Fibroblast of villous mesenchyme (primary cell): ENCODE measurements at regions not wholly inside any gene's neighbourhood (a gene's known extent, or its start where the extent isn't known, plus 50 kb on each side); places are given as distances from the start of the nearest gene placed in this dataset.

Experiments used
- DNase-seq: peaks from one replicate; pipeline ENCODE4 v3.0.0-alpha.2; 2010; ENCODE audit warnings: low read depth
- H3K4me3 ChIP-seq: 2 replicates; pipeline ENCODE4 v1.5.1; 2011; ENCODE audit warnings: low read depth, mild to moderate bottlenecking, low read length
- TF ChIP-seq, protein P1 (sequence below): IDR thresholded peaks from 2 replicates; pipeline ENCODE4 v1.5.1; 2012; ENCODE audit warnings: low read depth, mild to moderate bottlenecking, low read length; ENCODE audit not compliant: insufficient read depth

DNA sequence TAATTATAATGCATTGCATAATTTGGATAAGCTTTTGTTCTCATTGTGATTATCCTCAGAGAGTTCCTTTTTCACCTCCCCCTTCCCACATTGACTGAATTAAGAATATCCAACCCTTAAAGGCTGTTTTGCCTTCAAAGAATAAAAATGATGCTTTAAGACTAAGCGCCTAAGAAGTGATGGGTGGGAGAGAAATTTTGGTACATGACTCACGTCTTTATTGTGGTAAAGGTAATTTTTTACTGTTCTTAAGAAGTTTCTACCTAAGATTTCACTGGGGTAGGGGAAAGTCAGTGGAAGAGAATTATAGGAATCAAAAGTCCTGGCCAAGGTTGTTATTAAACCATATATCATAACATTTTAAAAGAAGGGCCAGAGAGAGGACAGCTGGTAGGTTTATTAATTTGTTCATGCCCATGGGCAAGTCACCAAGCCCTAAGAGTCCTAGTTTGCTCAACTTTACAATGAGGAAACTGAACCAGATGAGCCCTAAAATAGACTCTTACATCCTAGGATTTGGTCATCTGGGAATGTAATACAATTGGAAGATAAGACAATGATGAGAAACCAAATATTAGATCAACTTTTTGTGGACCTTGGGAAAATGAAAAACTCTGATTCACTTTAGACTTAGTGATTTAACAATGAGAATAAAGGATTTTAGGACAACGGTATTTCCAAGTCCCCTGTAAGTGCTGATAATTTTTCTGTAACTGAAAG, 101.1 kb upstream of the RASGRP1 start:
- H3K4me3 ChIP-seq: no peak overlapping the region
- TF ChIP-seq, protein P1, sequence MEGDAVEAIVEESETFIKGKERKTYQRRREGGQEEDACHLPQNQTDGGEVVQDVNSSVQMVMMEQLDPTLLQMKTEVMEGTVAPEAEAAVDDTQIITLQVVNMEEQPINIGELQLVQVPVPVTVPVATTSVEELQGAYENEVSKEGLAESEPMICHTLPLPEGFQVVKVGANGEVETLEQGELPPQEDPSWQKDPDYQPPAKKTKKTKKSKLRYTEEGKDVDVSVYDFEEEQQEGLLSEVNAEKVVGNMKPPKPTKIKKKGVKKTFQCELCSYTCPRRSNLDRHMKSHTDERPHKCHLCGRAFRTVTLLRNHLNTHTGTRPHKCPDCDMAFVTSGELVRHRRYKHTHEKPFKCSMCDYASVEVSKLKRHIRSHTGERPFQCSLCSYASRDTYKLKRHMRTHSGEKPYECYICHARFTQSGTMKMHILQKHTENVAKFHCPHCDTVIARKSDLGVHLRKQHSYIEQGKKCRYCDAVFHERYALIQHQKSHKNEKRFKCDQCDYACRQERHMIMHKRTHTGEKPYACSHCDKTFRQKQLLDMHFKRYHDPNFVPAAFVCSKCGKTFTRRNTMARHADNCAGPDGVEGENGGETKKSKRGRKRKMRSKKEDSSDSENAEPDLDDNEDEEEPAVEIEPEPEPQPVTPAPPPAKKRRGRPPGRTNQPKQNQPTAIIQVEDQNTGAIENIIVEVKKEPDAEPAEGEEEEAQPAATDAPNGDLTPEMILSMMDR: no peak
- no peak for DNase-seq

DNA sequence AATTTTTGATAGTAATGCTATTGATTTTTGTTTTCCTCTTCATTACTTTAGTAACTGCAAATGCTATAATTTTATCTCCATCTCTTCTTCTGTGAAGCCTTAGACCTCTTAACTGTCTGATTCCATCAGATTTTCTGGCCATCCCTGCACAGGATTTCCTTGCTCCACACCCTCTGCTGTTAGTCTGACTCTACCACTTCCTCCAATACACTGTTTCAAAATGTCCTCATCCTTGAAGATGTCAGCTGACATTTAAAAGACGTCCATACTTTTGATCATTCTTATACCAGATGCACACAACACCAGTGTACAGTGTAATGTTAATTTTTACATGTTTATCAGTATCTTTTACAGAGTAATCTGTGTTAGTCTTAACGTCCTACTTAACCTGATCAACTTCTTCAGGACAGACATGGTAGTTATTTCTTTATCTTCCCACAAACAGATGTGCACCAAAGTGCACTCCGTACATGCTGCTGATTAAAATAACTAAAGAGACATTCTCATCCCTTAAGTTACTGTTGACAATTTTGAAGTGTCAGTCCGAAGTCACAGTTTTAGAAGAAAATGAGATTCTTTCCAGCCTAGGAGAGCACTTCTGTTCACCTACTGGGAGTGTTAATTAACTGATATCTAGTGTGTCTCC, 102.4 kb upstream of the RASGRP1 start:
- TF ChIP-seq, protein P1: no peak
- DNase-seq: no peak
- no peak overlapping the region for H3K4me3 ChIP-seq

DNA sequence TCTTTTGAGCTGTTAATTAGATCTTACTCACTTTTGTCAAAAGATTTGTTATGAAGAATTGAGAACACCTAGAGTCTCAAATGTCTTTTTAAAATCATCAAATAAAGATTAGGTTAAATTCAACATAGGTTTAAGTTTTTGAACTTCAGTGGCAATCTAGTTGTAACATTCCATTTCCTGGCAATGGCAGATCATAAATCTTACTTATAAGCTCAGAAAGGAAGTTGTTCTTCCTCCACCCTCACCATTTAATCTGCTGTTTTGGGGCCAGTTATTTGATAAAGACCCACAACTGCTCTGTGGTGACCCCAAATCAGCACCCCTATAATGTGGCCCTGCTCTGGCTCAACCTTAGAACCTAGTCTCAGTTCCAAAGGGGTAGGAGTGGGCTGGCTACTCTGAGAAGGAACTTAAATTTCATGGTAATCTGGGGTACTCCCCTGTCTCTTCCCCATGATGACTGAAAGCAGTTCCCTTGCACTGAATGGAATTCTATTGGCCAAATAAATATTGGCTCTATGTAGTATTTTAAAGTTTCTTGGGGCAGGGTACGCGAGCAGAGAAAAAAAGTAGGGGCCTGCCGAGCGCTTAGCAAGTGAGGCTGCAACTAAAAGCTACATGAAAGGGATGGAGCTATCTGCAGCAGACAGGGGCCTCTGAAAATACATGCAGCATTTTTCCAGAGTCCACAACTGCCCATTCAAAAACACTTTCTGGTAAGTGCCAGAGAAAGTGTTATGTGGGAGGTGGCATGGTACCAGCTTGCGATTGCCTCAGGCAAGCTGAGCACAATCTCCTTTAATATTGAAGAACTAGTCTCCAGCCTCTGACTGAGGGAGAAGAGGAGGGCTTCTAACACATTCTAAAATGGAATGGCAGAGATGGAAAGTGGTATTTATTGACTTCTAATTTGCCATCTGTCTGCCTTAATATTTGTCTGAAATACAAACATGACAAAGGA, 103.6 kb upstream of the RASGRP1 start:
- no peak for DNase-seq
- TF ChIP-seq, protein P1: no peak
- no peak overlapping the region for H3K4me3 ChIP-seq

DNA sequence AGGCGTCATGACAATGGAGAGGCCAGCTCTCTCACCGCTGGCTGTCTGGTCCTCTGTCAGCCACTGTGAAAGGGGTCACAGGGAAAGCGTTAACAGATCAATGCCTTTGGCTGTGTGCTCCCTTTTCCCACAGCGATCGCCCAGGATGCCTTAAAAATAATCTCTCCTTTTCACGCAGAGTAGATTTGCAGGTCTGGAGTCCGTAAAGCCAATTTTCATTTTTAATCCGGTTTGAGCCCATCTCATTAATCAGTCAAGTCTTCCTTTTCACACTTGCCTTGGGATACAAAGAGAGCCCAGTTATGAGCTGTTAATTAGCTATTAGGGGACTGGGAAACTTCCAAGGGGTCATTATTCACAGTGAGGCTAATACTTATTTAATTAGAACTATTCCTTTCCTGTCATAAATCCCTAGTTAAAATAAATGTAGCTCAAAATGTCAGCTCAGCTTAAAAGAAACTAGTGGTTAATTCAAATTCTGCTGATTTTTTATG, 104.3 kb upstream of the RASGRP1 start:
- DNase-seq: no peak
- TF ChIP-seq, protein P1: no peak
- no peak overlapping the region for H3K4me3 ChIP-seq

DNA sequence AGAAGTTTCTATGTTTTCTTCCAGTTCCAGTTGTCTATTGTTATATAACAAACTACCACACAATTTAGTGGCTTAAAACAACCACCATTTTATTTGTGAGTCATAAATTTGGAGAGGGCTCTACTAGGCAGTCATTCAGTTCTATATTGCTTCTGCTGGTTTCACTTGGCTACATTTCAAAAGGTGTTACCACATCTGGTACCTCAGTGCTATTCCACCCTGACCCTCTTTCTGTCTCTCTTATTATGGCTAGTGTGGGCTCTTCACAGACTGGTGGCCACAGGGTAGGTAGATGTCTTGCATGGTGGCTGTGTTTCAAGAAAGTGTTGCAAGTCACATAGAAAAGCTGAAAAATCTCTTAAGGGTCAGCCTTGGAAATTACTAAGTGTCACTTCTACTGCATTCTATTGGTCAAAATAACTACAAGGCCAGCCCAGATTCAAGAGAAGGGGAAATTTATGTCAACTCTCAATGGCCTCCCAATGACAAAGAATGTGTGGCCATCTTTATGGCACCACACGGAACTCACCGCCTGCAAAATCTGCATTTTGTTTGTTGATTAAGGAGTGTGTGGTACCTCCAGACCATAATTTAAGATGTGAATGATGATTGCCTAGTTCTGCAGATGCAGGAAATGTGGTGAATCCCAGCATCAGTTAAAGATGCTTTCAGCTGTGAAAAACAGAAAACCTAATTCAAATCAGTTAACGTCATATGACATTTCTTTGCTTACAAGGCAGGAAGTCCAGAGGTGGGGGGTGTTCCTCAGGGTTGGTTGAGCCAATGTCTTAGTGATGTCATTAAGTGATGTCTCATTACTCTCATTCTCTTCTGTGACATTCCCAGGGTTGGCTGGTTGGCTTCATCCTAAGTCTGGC, 105.8 kb upstream of the RASGRP1 start:
- no peak for DNase-seq
- TF ChIP-seq, protein P1: no peak
- no peak overlapping the region for H3K4me3 ChIP-seq

DNA sequence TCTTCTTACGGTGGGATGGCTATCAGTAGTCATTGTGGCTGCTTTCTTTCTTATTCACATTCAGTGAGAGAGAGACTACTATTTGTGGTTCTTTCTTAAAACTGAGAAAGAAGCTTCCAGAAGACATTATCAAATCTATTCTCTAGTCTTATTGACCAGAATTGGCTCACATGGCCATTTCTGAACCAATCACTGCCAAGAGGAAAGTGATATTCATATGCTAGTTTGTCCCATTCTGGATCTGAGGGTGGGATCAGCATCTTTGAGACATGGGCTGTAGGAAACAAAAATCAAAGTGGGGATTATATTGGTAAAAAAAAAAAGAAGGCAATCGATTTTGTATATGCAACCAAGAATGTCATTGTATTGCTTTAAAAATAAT, 106.4 kb upstream of the RASGRP1 start:
- no peak overlapping the region for H3K4me3 ChIP-seq
- DNase-seq: no peak
- TF ChIP-seq, protein P1: no peak
